Endothelial cell of umbilical vein (primary cell): ENCODE measurements at regions not wholly inside any gene's neighbourhood (a gene's known extent, or its start where the extent isn't known, plus 50 kb on each side); places are given as distances from the start of the nearest gene placed in this dataset.

Source experiments
- BruUV-seq: library from RNA; stranded (reverse); fragments of 400-500 nt; replicated peaks from 2 replicates; lab custom pipeline; 2021; lab: Mats Ljungman, UMichigan
- CTCF ChIA-PET: fragments of 300-600, 350-600 bp; sonication (Branson Sonifier 250); formaldehyde crosslinking; loops from one replicate; lab custom pipeline; 2021; ENCODE audit warnings: antibody characterized with exemption, inconsistent platforms; lab: Charles Lee
- POLR2A ChIA-PET: fragments of 300-600, 350-600 bp; sonication (Branson Sonifier 250); formaldehyde crosslinking; loops from one replicate; lab custom pipeline; 2021; ENCODE audit warnings: antibody characterized with exemption, inconsistent platforms; lab: Charles Lee
- DNase-seq: peaks from one replicate; pipeline ENCODE4 v3.0.0-alpha.2; 2011; ENCODE audit warnings: low read depth, low spot score
- FAIRE-seq: peaks from 2 replicates; lab custom pipeline; 2011; peaks lifted over from hg19 to GRCh38; lab: Jason Lieb, UNC
- H2AFZ ChIP-seq: 2 replicates; pipeline ENCODE4 v1.6.0; 2012; ENCODE audit warnings: low read depth, low read length, control low read depth, inconsistent platforms
- H3K27ac ChIP-seq: 2 replicates; pipeline ENCODE4 v1.5.1; 2011; ENCODE audit warnings: low read depth, mild to moderate bottlenecking, control low read depth, low read length, moderate library complexity; ENCODE audit not compliant: insufficient read depth
- H3K27me3 ChIP-seq, 2 experiments: 2 replicates each; pipeline versions ENCODE4 v1.6.0 to v1.6.1; 2011; ENCODE audit warnings: low read length in 2 of 2, mixed read lengths in 1 of 2; ENCODE audit not compliant: control insufficient read depth in 2 of 2, insufficient read depth in 2 of 2
- H3K36me3 ChIP-seq, 2 experiments: 2 replicates in 1 of 2; 3 replicates in 1 of 2; pipeline ENCODE4 v1.5.1; 2011; ENCODE audit warnings: low read length in 2 of 2, mild to moderate bottlenecking in 1 of 2, moderate library complexity in 1 of 2; ENCODE audit not compliant: control insufficient read depth in 2 of 2, insufficient read depth in 2 of 2; ENCODE audit errors: extremely low read depth in 1 of 2
- H3K4me1 ChIP-seq: 3 replicates; pipeline ENCODE4 v1.5.1; 2011; ENCODE audit warnings: mild to moderate bottlenecking, low read length; ENCODE audit not compliant: control insufficient read depth, insufficient read depth; ENCODE audit errors: extremely low read depth
- H3K4me2 ChIP-seq: 2 replicates; pipeline ENCODE4 v1.6.1; 2011; ENCODE audit warnings: low read length, control low read depth, mixed read lengths; ENCODE audit not compliant: insufficient read depth
- H3K4me3 ChIP-seq, 3 experiments: fragments of 200-600 bp in 1 of 3; sonication (generic), shearing (Covaris generic) in 1 of 3; replicated peaks in 1 of 3; 2 replicates each; pipeline ENCODE4 v1.5.1; 2011 to 2016; ENCODE audit warnings: control low read depth in 3 of 3, low read length in 3 of 3, mild to moderate bottlenecking in 2 of 3, inconsistent platforms in 1 of 3, low read depth in 1 of 3, moderate library complexity in 1 of 3; ENCODE audit not compliant: insufficient read depth in 1 of 3
- H3K79me2 ChIP-seq: 2 replicates; pipeline ENCODE4 v1.6.0; 2012; ENCODE audit warnings: low read length, inconsistent platforms; ENCODE audit not compliant: control insufficient read depth, insufficient read depth
- H3K9ac ChIP-seq: replicated peaks from 2 replicates; pipeline ENCODE3; 2011; ENCODE audit warnings: low read length, control low read depth; ENCODE audit not compliant: insufficient read depth; ENCODE audit errors: extremely low read depth
- H3K9me1 ChIP-seq: replicated peaks from 3 replicates; pipeline ENCODE4 v1.6.0; 2011; ENCODE audit warnings: mild to moderate bottlenecking, low read length; ENCODE audit not compliant: control insufficient read depth, insufficient read depth; ENCODE audit errors: extremely low read depth
- H3K9me3 ChIP-seq: replicated peaks from 2 replicates; pipeline ENCODE4 v1.5.1; 2012; ENCODE audit warnings: low read length, inconsistent platforms; ENCODE audit not compliant: control insufficient read depth, insufficient read depth
- H4K20me1 ChIP-seq: replicated peaks from 2 replicates; pipeline ENCODE3; 2011; ENCODE audit warnings: mild to moderate bottlenecking, low read length; ENCODE audit not compliant: control insufficient read depth, insufficient read depth; ENCODE audit errors: extremely low read depth
- CTCF ChIP-seq, 2 donors: IDR thresholded peaks; 1 replicate in 1 of 2; 2 replicates in 1 of 2; pipeline ENCODE4 v1.5.1; 2011; ENCODE audit warnings: low read length in 2 of 2, mild to moderate bottlenecking in 2 of 2, moderate library complexity in 2 of 2, control low read depth in 1 of 2, inconsistent platforms in 1 of 2, low read depth in 1 of 2; ENCODE audit not compliant: insufficient read depth in 1 of 2; ENCODE audit errors: extremely low read depth in 1 of 2
- EZH2 ChIP-seq: IDR thresholded peaks from 2 replicates; pipeline ENCODE4 v1.6.1; 2012; ENCODE audit warnings: borderline replicate concordance, low read depth, mild to moderate bottlenecking, moderate library complexity, low read length, inconsistent platforms; ENCODE audit not compliant: severe bottlenecking
- FOS ChIP-seq: IDR thresholded peaks from 2 replicates; pipeline ENCODE4 v1.6.1; 2011; ENCODE audit warnings: mild to moderate bottlenecking, low read length, moderate library complexity, borderline replicate concordance; ENCODE audit not compliant: insufficient read depth
- GATA2 ChIP-seq: IDR thresholded peaks from 2 replicates; pipeline ENCODE4 v1.7.0; 2011; ENCODE audit warnings: low read depth, mild to moderate bottlenecking, moderate library complexity, mixed read lengths, low read length; ENCODE audit not compliant: insufficient read length, insufficient read depth
- JUN ChIP-seq: IDR thresholded peaks from 2 replicates; pipeline ENCODE4 v1.6.1; 2011; ENCODE audit warnings: borderline replicate concordance, low read depth; ENCODE audit not compliant: insufficient read length, insufficient read depth
- MYC ChIP-seq: IDR thresholded peaks from one replicate; pipeline ENCODE4 v1.6.1; 2011; ENCODE audit warnings: mild to moderate bottlenecking, low read depth, low read length
- POLR2A ChIP-seq: IDR thresholded peaks from 2 replicates; pipeline ENCODE4 v1.6.1; 2012; ENCODE audit warnings: low read depth, mild to moderate bottlenecking, control low read depth, low read length
- POLR2AphosphoS5 ChIP-seq: IDR thresholded peaks from 2 replicates; pipeline ENCODE4 v1.6.1; 2012; ENCODE audit warnings: low read depth, mild to moderate bottlenecking, control low read depth, low read length, moderate library complexity; ENCODE audit not compliant: insufficient read depth
- dilution Hi-C: fragments of 300-500 bp; cut with MboI; formaldehyde crosslinking; loops from one replicate; pipeline ENCODE4 v1.15.0; 2019; ENCODE audit warnings: low sequenced_read_pairs; ENCODE audit not compliant: extremely low pct_ligation_motif_present
- intact Hi-C: fragments of 100-400 bp; cut with micrococcal nuclease; formaldehyde crosslinking; loops from one replicate; pipeline ENCODE4 v1.10.0; 2022
- TF ChIP-seq, protein P1 (sequence below): IDR thresholded peaks from 2 replicates; pipeline ENCODE4 v1.6.1; 2011; ENCODE audit not compliant: insufficient read depth, insufficient read length

DNA sequence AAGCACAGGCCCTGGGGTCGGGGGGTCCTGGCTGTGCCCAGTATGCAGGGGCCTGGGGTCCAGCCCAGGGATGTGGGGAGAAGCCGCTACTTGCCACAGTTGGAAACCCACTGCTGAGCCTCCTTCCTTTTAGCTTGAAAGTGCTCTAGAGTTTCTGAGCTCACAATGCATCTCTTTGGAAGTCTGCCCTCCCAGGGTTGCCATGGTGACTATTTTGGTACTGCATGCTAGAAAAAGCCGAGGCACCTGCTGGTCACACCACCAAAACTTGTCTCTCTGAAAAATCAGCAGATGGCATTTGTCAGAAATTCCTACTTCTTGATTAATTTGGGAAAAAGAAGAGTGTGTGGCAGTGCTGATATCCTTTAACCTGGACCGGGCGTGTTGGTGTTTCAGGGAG is 151.8 kb downstream of the SEC61B start:
- peaks cover 4% of the 10 kb centered on the region for H3K4me1 ChIP-seq
- peaks cover 0 to 1% of the 10 kb centered on the region in 2 experiments for H3K27me3 ChIP-seq
- intact Hi-C loops (no loop called here), dilution Hi-C loops (no loop called here)
- no peaks in the 10 kb centered on the region for H3K9me3 ChIP-seq
- no peak overlapping the region for H3K27ac ChIP-seq
- H3K4me3 ChIP-seq, result no peak overlapping the region
- ChIA-PET POLR2A (no interaction called here), CTCF (interaction anchor here (1.0 to 1.2 kb wide), 2 partner anchors 8 to 10 kb away, joined by 4 read pairs; no protein-coding TSS in a partner anchor)
- DNase-seq (no peak), FAIRE-seq (no peak)
- no peak overlapping the region for H3K9ac ChIP-seq
- H3K4me2 ChIP-seq, result no peak overlapping the region
- no peak for TF ChIP-seq JUN
- TF ChIP-seq POLR2AphosphoS5, result no peak
- TF ChIP-seq EZH2, result no peak
- TF ChIP-seq GATA2, result no peak
- no peak for TF ChIP-seq CTCF (IDR thresholded peaks at IDR 0.05; ENCODE audit: extremely low read depth in 1 of 2, insufficient read depth in 1 of 2, low read depth in 1 of 2, low read length in 2 of 2)
- no TSS peak for BruUV-seq
- H4K20me1 ChIP-seq, result no peaks in the 10 kb centered on the region
- H2AFZ ChIP-seq, result no peak overlapping the region
- H3K79me2 ChIP-seq, result no peaks in the 10 kb centered on the region
- no peaks in the 10 kb centered on the region for H3K36me3 ChIP-seq
- no peaks in the 10 kb centered on the region for H3K9me1 ChIP-seq

DNA sequence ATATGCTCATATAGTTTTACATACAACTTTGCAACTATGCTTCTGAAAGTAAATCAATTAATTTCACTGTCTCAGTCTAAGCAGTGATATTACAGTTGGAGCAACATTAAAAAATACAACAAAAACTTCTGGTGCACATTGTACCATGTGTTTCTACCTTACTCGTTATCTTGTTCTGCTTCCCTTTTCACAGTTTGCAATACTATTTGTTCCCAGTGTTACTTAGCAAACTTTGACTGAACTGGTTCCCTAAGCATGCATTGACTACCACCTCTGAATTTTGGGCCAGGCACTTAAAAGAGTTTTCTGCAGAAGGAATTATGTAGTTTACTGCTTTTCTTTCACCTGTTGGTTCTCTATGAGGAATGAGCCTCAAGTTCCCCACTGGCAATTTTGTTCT is 152.7 kb downstream of the SEC61B start:
- TF ChIP-seq JUN, result no peak
- TF ChIP-seq CTCF (IDR thresholded peaks at IDR 0.05; ENCODE audit: extremely low read depth in 1 of 2, insufficient read depth in 1 of 2, low read depth in 1 of 2, low read length in 2 of 2), result no peak
- TF ChIP-seq, protein P1, sequence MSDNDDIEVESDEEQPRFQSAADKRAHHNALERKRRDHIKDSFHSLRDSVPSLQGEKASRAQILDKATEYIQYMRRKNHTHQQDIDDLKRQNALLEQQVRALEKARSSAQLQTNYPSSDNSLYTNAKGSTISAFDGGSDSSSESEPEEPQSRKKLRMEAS, result no peak
- TF ChIP-seq FOS, result no peak
- TF ChIP-seq EZH2, result no peak
- TF ChIP-seq POLR2A, result no peak
- TF ChIP-seq POLR2AphosphoS5, result no peak
- no peak for TF ChIP-seq GATA2
- no peak for TF ChIP-seq MYC
- intact Hi-C loops, result no loop called here
- CTCF ChIA-PET, result no interaction called here

More for the DNA sequence above, 152.7 kb downstream of the SEC61B start:
- no peaks in the 10 kb centered on the region for H3K79me2 ChIP-seq
- H3K36me3 ChIP-seq, result no peaks in the 10 kb centered on the region
- BruUV-seq, result no TSS peak
- H3K9me3 ChIP-seq, result no peaks in the 10 kb centered on the region
- H3K9me1 ChIP-seq, result no peaks in the 10 kb centered on the region
- POLR2A ChIA-PET, result no interaction called here
- H3K9ac ChIP-seq, result no peak overlapping the region
- H3K4me3 ChIP-seq, result no peak overlapping the region
- peaks cover 0 to 1% of the 10 kb centered on the region in 2 experiments for H3K27me3 ChIP-seq
- H3K4me2 ChIP-seq, result no peak overlapping the region
- H3K27ac ChIP-seq, result no peak overlapping the region
- no peaks in the 10 kb centered on the region for H4K20me1 ChIP-seq
- no peak for FAIRE-seq
- H3K4me1 ChIP-seq, result peaks cover 4% of the 10 kb centered on the region
- no peak for DNase-seq
- dilution Hi-C loops, result no loop called here
- no peak overlapping the region for H2AFZ ChIP-seq
